Mucosa of gallbladder (tissue), 1 donor: ENCODE measurements at regions not wholly inside any gene's neighbourhood (a gene's known extent, or its start where the extent isn't known, plus 50 kb on each side); places are given as distances from the start of the nearest gene placed in this dataset.

ENCODE experiments used
- DNase-seq: peaks from one replicate; pipeline ENCODE4 v3.0.0-alpha.2; 2020; ENCODE audit warnings: low spot score
- donor health status: DM: no; HTN: no; CAD: no.

DNA sequence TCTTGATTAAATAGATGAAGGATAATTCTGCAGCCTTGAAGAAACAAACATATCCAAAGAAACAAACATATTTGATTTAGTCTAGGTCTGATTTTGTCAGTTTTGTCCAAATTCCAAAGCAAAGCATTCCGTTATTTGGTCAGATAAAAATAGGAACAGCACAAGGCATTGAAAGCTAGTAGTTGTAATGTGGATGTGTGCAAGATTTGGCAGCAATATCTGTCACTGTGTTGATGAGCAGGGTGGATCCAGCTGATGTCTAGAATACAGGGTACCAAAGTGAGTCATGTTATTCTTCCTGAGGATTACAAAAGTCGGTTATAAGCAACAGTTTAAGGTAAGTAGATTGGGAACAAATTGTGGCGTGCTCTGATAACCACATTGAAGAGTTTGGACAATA lies 69.3 kb upstream of the PLPPR1 start:
- DNase-seq = no peak
